Esophagus squamous epithelium (tissue), 4 donors: ENCODE measurements at regions not wholly inside any gene's neighbourhood (a gene's known extent, or its start where the extent isn't known, plus 50 kb on each side); places are given as distances from the start of the nearest gene placed in this dataset.

ENCODE experiments used
- CTCF ChIP-seq, 6 experiments: fragments of 450-650 bp in 4 of 6; fragments of 200-600 bp in 2 of 6; sonication (generic) in 2 of 6; IDR thresholded peaks; one replicate each; pipeline ENCODE4 v1.5.1; 2016 to 2019; ENCODE audit warnings: antibody characterized with exemption in 6 of 6, mild to moderate bottlenecking in 4 of 6, moderate library complexity in 4 of 6
- POLR2A ChIP-seq, 4 donors: fragments of 450-650 bp; IDR thresholded peaks; one replicate each; pipeline ENCODE4 v1.6.1; 2017; ENCODE audit warnings: antibody characterized with exemption in 4 of 4, mild to moderate bottlenecking in 4 of 4, moderate library complexity in 3 of 4

DNA sequence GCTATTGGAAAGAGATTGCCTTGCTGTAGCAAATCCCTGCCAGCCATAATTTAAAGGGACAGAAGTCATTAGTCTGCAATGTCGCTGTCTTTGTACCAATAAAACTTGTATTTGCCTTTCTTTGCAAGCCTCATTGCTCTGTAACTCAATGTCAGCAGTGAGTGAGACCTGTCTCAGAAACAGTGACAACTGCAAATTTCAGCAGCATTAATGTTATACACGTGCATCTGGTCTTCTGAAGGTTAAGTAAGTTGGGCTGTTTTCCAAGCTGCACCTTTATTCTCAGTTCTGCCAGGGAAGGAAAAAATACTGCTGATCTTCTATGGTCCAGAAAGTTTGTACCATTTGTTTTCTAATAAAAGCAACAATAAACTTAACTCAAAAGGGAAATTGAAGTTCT lies 543.1 kb downstream of the TRIML1 start:
- TF ChIP-seq CTCF (IDR thresholded peaks at IDR 0.05) (no peak), POLR2A (IDR thresholded peaks at IDR 0.05) (no peak)
